ENCODE measurements at regions not wholly inside any gene's neighbourhood (a gene's known extent, or its start where the extent isn't known, plus 50 kb on each side); places are given as distances from the start of the nearest gene placed in this dataset.
"Not testable (repeated sequence)": the region's sequence is repeated elsewhere in the genome, so short reads cannot be mapped to it uniquely, and the experiment has no call there.

DNA sequence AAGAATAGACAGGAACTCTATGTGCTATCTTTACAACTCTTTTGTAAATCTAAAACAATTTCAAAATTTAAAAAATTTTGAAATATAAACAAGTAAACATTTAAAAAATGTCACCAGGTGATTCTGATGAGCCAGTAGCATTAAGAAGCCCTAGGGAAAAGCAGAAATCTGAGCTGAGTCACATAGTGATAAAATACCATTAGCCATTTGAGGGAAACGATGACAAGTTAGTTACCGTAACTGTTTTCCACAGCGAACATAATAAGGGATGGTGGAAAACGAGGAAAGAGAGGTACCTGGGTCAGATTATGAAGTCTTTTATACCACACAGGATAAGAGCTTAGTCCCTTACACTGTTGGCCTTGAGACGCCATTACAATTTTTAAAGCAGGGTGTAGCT is 55.5 kb downstream of the PRR15 start:
- no peak for DNase-seq

DNA sequence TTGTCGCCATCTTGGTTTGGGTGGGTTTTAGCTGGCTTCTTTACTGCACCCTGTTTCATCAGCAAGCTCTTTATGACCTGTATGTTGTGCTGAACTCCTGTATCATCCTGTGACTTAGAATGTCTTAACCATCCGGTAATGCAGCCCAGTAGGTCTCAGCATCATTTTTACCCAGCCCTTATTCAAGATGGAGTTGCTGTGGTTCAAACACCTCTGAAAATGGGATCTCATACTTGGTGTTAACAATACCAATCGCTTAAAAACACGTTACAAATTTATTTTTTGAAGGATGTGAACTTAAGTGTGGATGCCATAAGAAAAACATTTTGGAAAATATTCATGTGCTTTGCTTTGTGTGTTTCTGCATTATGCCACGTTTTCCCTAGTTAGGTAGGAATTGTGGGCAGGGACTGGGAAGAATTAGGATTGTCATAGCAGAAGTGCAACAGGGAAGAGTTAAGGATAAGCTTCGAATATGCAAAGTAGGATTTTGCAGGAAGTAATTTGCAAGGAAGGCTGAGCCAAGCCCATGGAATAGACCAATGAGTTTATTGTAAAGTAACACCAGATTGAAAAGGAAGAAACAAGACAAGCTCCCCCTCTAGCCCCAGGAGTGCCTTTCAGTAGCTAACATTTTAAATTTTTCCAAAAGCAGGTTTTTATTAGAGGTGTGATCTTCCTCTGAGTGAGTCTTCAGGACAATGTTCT is 56.4 kb downstream of the PRR15 start:
- no peak for DNase-seq

- no peak for DNase-seq
Observed at GRCh38 chr7:29620556-29620930, 56.9 kb downstream of the PRR15 start.

DNA sequence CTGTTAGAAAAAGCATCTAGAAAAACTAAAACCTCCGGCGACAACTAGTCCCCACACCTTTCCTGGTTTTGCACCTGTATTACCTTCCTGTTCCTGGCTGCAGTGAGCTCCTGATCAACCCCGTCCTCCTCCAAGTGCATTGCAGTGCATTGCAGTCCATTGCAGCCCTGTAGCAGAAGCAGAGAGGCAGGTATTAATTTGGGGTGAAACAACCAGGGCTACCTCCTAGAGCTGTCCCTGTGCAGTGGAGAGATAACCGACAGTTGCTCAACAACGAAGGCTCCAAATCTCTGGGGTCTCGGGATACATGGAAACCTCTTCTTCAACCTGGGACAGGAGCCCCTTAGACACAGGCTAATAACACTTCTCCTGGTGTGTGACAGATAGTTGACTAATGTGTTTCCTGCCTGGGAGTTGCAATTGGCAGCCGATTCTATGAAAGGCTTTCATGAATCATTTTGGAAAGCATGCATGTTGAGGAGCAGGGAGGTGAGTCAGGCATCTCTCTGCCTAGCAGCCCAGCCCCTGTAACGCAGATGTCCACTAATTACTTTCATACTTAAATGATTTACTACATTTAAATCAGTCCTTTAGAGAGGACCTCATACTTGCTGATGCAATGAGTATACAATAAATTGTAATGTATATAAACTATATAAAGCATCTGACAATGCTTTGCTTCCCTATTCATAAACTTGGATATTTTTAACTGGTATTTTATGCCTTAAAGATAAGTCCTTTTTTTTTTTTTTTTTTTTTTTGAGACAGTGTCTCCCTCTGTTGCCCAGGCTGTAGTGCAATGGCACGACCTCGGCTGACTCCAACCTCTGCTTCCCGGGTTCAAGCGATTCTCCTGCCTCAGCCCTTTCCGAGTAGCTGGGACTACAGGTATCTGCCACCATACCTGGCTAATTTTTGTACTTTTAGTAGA is 59.0 kb downstream of the PRR15 start:
- DNase-seq = no peak

GRCh38 chr7:29623973-29624372 is 60.3 kb downstream of the PRR15 start:
- DNase-seq = no peak

GRCh38 chr7:29626730-29627129 is 63.1 kb downstream of the PRR15 start:
- peak in 1 of 51 donors; percentile 58 for DNase-seq

- DNase-seq = no peak
Observed at GRCh38 chr7:29627631-29628030, 64.0 kb downstream of the PRR15 start.

DNA sequence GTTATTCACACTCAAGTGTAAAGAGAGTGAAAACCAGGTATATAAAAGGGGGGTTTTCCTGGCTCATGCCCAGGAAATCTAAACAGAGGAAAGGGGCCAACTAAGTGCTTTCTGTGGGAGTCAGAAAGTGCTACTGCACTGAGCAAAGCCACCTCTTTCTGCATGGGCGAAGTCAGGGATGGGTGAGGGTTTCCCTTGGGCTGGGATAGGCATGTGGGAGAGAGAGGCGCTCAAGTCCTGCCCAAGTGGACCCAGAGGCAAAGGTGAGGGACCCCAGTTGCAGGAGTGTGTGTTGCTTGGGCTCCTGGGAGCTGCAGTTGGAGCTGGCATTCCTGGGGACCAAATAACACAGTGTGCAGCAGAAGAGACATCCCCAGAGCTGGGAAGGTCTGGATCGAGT is 65.9 kb downstream of the PRR15 start:
- no peak for DNase-seq

DNA sequence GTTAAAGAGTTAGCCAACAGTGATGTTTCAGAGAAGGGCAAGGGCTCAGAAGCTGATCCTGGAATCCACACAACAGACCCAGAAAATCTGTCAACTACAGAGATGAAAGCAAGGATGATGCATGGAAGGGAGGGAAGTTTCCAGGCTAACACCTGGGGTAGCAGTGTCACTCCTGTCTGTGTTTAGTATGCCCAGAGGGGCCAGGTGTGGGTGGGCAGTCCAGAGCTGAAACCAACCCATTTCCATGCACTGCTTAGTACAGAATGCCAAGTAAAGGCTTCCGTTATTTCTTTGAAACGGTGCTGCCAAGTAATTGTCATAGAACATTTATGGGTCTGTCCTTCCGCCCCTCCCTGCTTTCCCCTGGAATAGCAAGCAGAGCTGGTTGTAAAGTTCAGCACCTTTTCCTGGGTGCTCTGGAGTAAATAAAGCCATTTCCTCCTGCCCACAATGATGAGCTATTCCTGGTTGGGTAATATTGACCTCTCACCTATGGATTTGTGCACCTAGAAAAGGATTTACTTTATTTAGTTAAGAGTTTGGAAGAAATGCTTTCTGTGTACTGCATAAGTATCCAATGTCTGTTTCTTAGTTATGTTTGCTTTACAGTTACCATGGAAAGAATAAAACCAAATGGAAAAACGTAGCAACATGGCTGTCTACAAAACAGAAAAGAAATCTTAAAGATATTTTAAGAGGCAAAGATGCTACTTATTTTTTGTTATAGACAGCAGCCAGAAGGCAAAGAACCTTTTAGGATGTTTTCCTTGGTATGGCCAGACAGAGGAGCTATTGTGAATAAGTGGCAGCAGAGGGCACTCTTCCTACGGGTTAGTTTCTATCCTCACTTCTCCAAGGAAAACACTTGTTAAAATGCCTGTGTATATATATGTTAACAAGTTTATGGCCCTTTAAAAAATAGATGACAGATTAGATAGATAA is 71.7 kb downstream of the PRR15 start:
- peak in 9 of 51 donors; percentile 5 to 47 (median 18) for DNase-seq

DNA sequence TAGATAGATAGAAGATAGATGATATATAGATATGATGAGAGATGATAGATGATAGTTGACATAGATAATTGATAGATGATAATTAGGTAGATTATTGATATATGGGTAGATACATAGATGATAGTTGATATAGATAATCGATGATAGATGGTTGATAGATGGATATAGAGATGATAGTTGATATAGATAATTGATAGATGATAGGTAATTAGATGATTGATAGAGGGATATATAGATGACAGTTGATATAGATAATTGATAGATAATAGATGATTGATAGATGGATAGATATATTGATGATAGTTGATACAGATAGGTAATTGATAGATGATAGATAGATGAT is 72.3 kb downstream of the PRR15 start:
- no peak for DNase-seq

DNA sequence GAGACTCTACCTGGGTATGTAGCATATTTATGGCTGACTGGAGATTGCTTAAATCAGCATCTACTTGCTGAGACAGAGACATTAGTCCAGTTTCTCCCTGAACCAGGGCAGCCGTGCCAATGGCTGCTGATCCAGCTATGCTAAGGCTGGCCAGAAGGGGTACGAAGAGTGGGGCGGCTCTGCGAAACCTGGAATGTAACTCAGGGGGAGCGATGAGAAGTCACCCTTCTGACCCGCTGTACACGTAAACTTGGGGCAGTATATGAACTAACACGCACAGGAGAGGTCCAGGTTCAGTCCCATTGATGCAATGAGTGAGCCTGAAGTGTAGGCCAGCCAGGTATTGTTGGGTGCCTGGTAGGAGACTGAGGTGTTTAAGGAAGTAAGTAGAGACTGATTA is 73.7 kb downstream of the PRR15 start:
- DNase-seq = no peak

DNA sequence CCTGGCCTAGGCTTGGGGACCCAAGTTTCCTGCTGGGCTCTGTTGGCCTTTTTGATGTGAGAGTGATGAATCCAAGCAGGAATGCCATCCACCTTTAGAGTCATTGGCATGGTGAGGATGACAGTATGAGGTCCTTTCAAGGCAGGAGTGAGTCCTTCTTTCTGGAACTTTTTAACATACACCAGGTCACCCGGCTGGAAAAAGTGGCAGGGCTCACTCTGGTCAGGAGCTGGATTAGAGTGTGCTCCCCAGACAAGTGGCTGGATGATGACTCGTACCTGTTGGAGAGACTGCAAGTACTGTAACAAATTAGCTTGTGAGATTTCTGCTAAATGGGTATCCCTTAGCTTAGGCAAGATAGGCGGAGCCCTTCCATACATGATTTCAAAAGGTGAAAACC is 75.2 kb downstream of the PRR15 start:
- DNase-seq = not testable (repeated sequence)

DNA sequence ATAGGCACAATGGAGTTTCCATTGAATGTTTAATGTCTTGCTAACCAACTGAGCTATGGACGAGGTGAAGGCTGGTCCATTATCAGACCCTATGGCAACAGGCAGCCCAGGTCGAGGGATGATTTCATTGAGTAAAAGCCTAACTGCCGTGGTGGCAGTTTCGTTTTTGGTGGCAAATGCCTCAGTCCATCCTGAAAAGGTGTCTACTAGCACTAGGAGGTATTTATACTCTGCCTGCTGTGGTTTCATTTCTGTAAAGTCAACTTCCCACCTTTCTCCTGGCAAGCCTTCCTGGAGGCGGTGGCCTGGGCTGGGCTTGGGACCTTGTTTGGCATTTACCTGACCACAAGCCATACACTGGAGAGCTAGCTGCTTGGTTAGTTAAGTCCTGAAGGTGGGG is 75.8 kb downstream of the PRR15 start:
- DNase-seq = no peak

- peak in 5 of 51 donors; percentile 7 to 21 (median 13) for DNase-seq
Observed at GRCh38 chr7:29639886-29640595, 76.4 kb downstream of the PRR15 start.

GRCh38 chr7:29641651-29642050 is 78.0 kb downstream of the PRR15 start:
- DNase-seq = no peak

DNA sequence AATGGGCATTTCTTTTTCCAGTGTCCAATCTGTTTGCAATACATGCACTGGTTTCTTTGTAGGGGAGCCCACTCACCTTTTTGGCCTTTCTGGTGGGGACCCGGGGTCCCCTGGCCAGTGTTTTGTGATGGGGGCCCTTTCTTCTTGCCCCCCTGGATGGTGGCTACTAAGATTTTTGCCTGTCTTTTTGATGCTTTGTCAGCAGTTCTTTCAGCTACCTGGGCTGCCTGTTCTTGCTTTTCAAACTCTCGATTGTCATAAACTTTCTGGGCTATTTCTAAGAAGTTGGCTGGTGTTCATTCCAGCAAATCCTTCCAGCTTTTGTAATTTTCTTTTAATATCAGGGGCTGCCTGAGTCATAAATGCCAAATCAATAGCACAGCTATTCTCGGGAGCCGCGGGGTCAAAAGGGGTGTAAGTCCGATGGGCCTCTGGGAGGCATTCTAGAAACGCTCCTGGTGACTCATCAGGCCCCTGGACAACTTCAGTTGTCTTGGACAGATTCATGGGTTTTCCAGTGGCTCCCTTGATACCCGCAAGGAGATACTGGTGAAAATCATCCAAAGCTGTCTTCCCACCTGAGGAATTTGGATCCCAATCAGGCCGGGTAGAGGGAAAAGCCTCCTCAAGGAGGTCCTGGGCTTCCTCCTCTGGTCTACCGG is 79.0 kb downstream of the PRR15 start:
- no peak for DNase-seq

- DNase-seq = not testable (repeated sequence)
Observed at GRCh38 chr7:29646116-29646515, 82.5 kb downstream of the PRR15 start.

DNA sequence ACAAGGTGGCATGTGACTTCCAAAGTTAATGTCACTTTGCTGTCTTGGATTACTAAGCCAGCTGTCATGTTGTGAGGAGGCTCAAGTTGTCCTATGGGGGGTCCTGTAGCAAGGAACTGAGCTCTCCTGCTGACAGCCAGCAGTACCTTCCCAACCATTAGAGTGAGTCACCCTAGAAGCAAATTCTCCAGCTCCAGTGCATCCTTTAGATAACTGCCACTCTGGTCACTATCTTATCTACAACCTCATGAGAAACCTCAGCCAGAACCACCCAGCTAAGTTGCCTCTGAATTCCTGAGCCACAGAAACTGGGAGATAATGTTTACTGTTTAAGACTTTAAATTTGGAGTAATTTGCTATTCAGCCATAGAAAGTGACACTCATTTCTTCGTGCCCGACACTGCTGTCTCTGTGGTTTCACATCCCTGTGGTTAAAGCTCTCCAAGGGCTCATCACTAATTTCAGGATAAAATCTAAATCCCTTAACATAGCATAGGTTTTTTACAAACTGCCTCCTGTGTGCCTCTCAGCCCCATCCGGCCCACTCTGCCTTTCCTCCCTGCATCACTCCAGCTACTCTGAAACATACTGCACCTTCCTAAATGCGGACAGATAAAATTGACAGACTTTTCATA is 83.5 kb downstream of the PRR15 start:
- no peak for DNase-seq

GRCh38 chr7:29647691-29648210 is 84.1 kb downstream of the PRR15 start:
- not testable (repeated sequence) for DNase-seq

Data from hypothalamus (tissue), 51 donors.